MM.1S (cell line): ENCODE measurements at regions not wholly inside any gene's neighbourhood (a gene's known extent, or its start where the extent isn't known, plus 50 kb on each side); places are given as distances from the start of the nearest gene placed in this dataset.
A peak's percentile ranks its signal among the peaks of the same experiment; 100 is the strongest.

Experiments
- DNase-seq: peaks from one replicate; pipeline ENCODE4 v3.0.0-alpha.2; 2015
- H2AFZ ChIP-seq: fragments of 300-600 bp; sonication (generic); 2 replicates; pipeline ENCODE4 v1.6.0; 2016; ENCODE audit warnings: antibody characterized with exemption, low read length
- H3F3A ChIP-seq: fragments of 300-600 bp; sonication (generic); 2 replicates; pipeline ENCODE4 v1.6.1; 2016; ENCODE audit warnings: mild to moderate bottlenecking, antibody characterized with exemption, low read length, moderate library complexity, mixed read lengths; ENCODE audit not compliant: insufficient read depth
- H3K27ac ChIP-seq: fragments of 300-600 bp; sonication (generic); 2 replicates; pipeline ENCODE4 v1.5.1; 2016; ENCODE audit warnings: mild to moderate bottlenecking, low read length
- H3K27me3 ChIP-seq: fragments of 300-600 bp; sonication (generic); replicated peaks from 2 replicates; pipeline ENCODE4 v1.6.0; 2016; ENCODE audit warnings: low read length; ENCODE audit not compliant: insufficient read depth
- H3K36me3 ChIP-seq: fragments of 300-600 bp; sonication (generic); replicated peaks from 2 replicates; pipeline ENCODE4 v1.6.1; 2016; ENCODE audit warnings: mild to moderate bottlenecking, low read length, mixed read lengths; ENCODE audit not compliant: insufficient read depth
- H3K4me1 ChIP-seq: fragments of 300-600 bp; sonication (generic); 2 replicates; pipeline ENCODE4 v1.6.1; 2016; ENCODE audit warnings: low read length, mixed read lengths
- H3K4me2 ChIP-seq: fragments of 300-600 bp; sonication (generic); 2 replicates; pipeline ENCODE4 v1.6.0; 2016; ENCODE audit warnings: low read depth, low read length
- H3K4me3 ChIP-seq: fragments of 300-600 bp; sonication (generic); 2 replicates; pipeline ENCODE4 v1.5.1; 2016; ENCODE audit warnings: low read length, mixed read lengths
- H3K79me2 ChIP-seq: fragments of 300-600 bp; sonication (generic); 2 replicates; pipeline ENCODE4 v1.6.1; 2016; ENCODE audit warnings: mixed run types, low read length, mixed read lengths
- H3K9ac ChIP-seq: fragments of 300-600 bp; sonication (generic); 2 replicates; pipeline ENCODE4 v1.6.1; 2016; ENCODE audit warnings: low read length, mixed read lengths
- H3K9me2 ChIP-seq: fragments of 300-600 bp; sonication (generic); replicated peaks from 2 replicates; pipeline ENCODE4 v1.6.1; 2016; ENCODE audit warnings: mild to moderate bottlenecking, low read length, mixed read lengths; ENCODE audit not compliant: insufficient read depth
- H3K9me3 ChIP-seq: fragments of 300-600 bp; sonication (generic); replicated peaks from 2 replicates; pipeline ENCODE4 v1.6.1; 2016; ENCODE audit warnings: mild to moderate bottlenecking, low read length, mixed read lengths; ENCODE audit not compliant: insufficient read depth
- H4K20me1 ChIP-seq: fragments of 300-600 bp; sonication (generic); 2 replicates; pipeline ENCODE4 v1.6.1; 2016; ENCODE audit warnings: mild to moderate bottlenecking, low read length, moderate library complexity, mixed read lengths; ENCODE audit not compliant: insufficient read depth
- EZH2 ChIP-seq: fragments of 300-600 bp; sonication (generic); optimal IDR thresholded peaks from 2 replicates; pipeline ENCODE3; 2017; ENCODE audit warnings: low read depth, mild to moderate bottlenecking, antibody characterized with exemption, low read length, mixed read lengths
- EZH2phosphoT487 ChIP-seq: fragments of 300-600 bp; sonication (generic); IDR thresholded peaks from 2 replicates; pipeline ENCODE4 v1.6.1; 2018; ENCODE audit warnings: antibody characterized with exemption, low read length
- TF ChIP-seq, protein P1 (sequence below): fragments of 300-600 bp; sonication (generic); IDR thresholded peaks from 2 replicates; pipeline ENCODE4 v1.5.1; 2016; ENCODE audit warnings: antibody characterized with exemption, low read length, mixed read lengths

DNA sequence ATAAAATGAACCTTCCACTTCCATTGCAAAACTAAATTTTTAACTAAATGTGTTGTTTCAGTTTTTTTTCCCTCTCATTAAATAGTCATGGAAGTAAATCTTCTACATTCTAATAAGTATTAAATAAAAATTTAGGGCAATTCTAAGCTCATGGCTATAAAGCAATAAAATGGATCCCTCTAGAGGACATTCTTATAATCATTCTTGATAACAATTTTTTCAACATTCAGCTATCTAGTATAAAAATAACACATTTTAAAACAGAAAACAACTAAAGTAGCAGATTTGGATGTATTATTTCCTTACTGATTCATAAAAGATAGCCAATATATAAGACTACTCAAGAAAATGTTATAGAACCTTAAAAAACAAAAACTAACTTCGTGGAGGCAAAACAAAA is 393.1 kb downstream of the PLOD2 start:
- Histone ChIP-seq H4K20me1 (no peaks in the 10 kb centered on the region), H3K4me3 (no peak overlapping the region), H3K79me2 (no peaks in the 10 kb centered on the region), H2AFZ (no peak overlapping the region), H3F3A (no peaks in the 10 kb centered on the region), H3K9ac (no peak overlapping the region), H3K9me2 (no peaks in the 10 kb centered on the region), H3K27ac (no peak overlapping the region), H3K4me1 (no peaks in the 10 kb centered on the region), H3K4me2 (no peak overlapping the region), H3K9me3 (no peaks in the 10 kb centered on the region), H3K36me3 (no peaks in the 10 kb centered on the region), H3K27me3 (no peaks in the 10 kb centered on the region)
- TF ChIP-seq, protein P1, sequence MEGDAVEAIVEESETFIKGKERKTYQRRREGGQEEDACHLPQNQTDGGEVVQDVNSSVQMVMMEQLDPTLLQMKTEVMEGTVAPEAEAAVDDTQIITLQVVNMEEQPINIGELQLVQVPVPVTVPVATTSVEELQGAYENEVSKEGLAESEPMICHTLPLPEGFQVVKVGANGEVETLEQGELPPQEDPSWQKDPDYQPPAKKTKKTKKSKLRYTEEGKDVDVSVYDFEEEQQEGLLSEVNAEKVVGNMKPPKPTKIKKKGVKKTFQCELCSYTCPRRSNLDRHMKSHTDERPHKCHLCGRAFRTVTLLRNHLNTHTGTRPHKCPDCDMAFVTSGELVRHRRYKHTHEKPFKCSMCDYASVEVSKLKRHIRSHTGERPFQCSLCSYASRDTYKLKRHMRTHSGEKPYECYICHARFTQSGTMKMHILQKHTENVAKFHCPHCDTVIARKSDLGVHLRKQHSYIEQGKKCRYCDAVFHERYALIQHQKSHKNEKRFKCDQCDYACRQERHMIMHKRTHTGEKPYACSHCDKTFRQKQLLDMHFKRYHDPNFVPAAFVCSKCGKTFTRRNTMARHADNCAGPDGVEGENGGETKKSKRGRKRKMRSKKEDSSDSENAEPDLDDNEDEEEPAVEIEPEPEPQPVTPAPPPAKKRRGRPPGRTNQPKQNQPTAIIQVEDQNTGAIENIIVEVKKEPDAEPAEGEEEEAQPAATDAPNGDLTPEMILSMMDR, result peak; percentile 19
- TF ChIP-seq EZH2 (no peak), EZH2phosphoT487 (no peak)
- peak; percentile 9 for DNase-seq

DNA sequence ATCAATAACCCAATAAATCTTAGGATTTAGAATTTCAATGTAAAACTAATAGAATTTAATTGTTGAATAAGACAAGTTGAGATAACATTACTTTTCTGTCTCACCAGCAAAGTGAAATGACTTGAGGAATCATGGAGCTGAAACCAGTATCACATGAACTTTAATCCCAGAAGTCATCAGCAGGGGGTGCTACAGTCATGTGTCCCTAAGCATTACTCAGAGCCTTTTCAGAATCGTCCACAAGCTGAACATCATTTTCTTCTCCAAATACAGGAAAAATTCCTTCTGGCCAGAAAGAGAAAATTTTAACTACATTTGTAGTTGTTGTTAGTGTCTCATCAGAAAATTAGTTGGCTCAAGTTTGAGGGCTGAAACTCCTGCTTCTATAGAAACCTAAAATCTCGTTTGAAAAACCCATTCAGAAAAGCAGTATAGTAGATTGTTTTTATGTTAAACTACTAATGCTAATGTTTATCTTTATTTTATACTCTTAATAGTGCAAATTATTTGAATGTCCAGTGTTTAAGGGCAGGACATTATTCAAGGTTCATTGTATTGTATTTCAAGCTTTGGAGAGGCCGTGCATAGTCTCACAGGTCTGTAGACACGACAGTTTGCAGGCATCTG is 384.1 kb downstream of the PLOD2 start:
- no peak for TF ChIP-seq EZH2
- TF ChIP-seq, protein P1, result peak; percentile 66
- TF ChIP-seq EZH2phosphoT487, result no peak
- no peak overlapping the region for H2AFZ ChIP-seq
- H3K9ac ChIP-seq, result no peak overlapping the region
- H3K4me2 ChIP-seq, result no peak overlapping the region
- H3K4me3 ChIP-seq, result no peak overlapping the region
- H3K9me3 ChIP-seq, result no peaks in the 10 kb centered on the region
- H3K9me2 ChIP-seq, result no peaks in the 10 kb centered on the region
- DNase-seq, result peak; percentile 58
- no peaks in the 10 kb centered on the region for H3K27me3 ChIP-seq
- H3F3A ChIP-seq, result no peaks in the 10 kb centered on the region
- H4K20me1 ChIP-seq, result no peaks in the 10 kb centered on the region
- no peaks in the 10 kb centered on the region for H3K36me3 ChIP-seq
- H3K79me2 ChIP-seq, result no peaks in the 10 kb centered on the region
- no peaks in the 10 kb centered on the region for H3K4me1 ChIP-seq
- H3K27ac ChIP-seq, result no peak overlapping the region

DNA sequence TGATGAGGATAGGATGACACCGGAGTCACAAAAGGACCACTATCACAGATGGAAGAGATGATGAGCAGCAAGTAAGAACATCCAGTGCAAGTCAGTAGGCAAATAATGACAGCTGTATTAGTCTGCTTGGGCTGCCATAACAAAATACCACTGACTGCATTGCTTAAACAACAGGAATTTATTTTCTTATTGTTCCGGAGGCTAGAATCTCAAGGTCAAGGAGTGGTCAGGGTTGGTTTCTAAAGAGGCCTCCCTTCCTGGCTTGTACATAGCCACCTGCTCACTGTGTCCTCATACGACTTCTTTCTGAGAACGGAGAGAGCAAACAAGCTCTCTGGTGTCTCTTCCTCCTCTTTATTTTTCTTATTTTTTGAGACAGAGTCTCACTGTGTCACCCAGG is 380.7 kb downstream of the PLOD2 start:
- Histone ChIP-seq H3K27ac (no peak overlapping the region), H3K4me1 (no peaks in the 10 kb centered on the region), H3F3A (no peaks in the 10 kb centered on the region), H3K36me3 (no peaks in the 10 kb centered on the region), H3K4me3 (no peak overlapping the region), H3K27me3 (no peaks in the 10 kb centered on the region), H3K9me2 (no peaks in the 10 kb centered on the region), H3K79me2 (no peaks in the 10 kb centered on the region), H3K9me3 (no peaks in the 10 kb centered on the region), H3K4me2 (no peak overlapping the region), H4K20me1 (no peaks in the 10 kb centered on the region), H2AFZ (no peak overlapping the region), H3K9ac (no peak overlapping the region)
- TF ChIP-seq EZH2, result no peak
- TF ChIP-seq, protein P1, result no peak
- TF ChIP-seq EZH2phosphoT487, result no peak
- DNase-seq, result no peak
